Fibroblast of lung (primary cell): ENCODE measurements at regions not wholly inside any gene's neighbourhood (a gene's known extent, or its start where the extent isn't known, plus 50 kb on each side); places are given as distances from the start of the nearest gene placed in this dataset.

Source experiments
- CTCF ChIP-seq, 2 donors: IDR thresholded peaks in 1 of 2; conservative IDR thresholded peaks in 1 of 2; 1 replicate in 1 of 2; 2 replicates in 1 of 2; pipeline ENCODE4 v1.5.1; 2011 to 2012; ENCODE audit warnings: low read length in 2 of 2, control low read depth in 1 of 2, inconsistent platforms in 1 of 2, low read depth in 1 of 2, mild to moderate bottlenecking in 1 of 2
- EZH2 ChIP-seq: IDR thresholded peaks from 2 replicates; pipeline ENCODE4 v1.5.1; 2012; ENCODE audit warnings: low read length, control low read depth, mild to moderate bottlenecking; ENCODE audit errors: missing control alignments

- no peak for TF ChIP-seq CTCF (conservative IDR thresholded peaks at IDR 0.05 in 1 of 2, IDR thresholded peaks at IDR 0.05 in 1 of 2; ENCODE audit: low read depth in 1 of 2, low read length in 2 of 2)
- no peak for TF ChIP-seq EZH2
Measured at GRCh38 chr1:10906866-10907519, 105.5 kb upstream of the TARDBP start.
